GM12865 (cell line): ENCODE measurements at regions not wholly inside any gene's neighbourhood (a gene's known extent, or its start where the extent isn't known, plus 50 kb on each side); places are given as distances from the start of the nearest gene placed in this dataset.
A peak's percentile ranks its signal among the peaks of the same experiment; 100 is the strongest.
"Not testable (repeated sequence)": the region's sequence is repeated elsewhere in the genome, so short reads cannot be mapped to it uniquely, and the experiment has no call there.

Experiments
- DNase-seq: peaks from one replicate; pipeline ENCODE4 v3.0.0; 2010; ENCODE audit warnings: low read depth
- H3K4me3 ChIP-seq: 2 replicates; pipeline ENCODE4 v1.5.1; 2011; ENCODE audit warnings: mild to moderate bottlenecking, low read depth, low read length, control low read depth
- CTCF ChIP-seq: IDR thresholded peaks from 2 replicates; pipeline ENCODE4 v1.5.1; 2011; ENCODE audit warnings: low read length, control low read depth, low read depth, inconsistent platforms; ENCODE audit not compliant: insufficient read depth; ENCODE audit errors: missing control alignments

DNA sequence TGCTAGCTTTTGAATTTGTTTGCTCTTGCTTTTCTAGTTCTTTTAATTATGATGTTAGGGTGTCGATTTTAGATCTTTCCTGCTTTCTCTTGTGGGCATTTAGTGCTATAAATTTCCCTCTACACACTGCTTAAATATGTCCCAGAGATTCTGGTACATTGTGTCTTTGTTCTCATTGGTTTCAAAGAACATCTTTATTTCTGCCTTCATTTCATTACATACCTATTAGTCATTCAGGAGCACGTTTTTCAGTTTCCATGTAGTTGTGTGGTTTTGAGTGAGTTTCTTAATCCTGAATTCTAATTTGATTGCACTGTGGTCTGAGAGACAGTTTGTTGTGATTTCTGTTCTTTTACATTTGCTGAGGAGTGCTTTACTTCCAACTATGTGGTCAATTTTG lies 51.2 kb upstream of the MB21D2 start:
- not testable (repeated sequence) for H3K4me3 ChIP-seq, DNase-seq

DNA sequence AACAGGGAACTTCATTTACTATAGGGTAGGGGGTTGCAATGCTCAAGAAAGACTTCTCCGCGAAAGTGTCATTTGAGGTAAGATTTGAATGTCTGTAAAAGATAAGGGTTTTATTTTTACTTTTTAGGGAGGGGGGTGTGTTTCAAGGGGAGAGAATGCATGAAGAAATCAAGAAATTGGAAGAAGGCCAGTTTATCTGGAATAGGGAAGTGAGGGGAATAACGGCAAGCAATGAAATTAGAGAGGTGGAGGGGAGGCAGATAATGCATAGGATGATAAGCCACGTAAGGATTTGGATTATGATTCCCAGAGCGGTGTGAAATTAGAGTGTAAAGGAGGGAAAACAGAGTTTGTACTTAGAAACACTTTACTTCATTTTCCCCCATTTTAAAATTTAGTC lies 63.0 kb upstream of the MB21D2 start:
- H3K4me3 ChIP-seq: no peak overlapping the region
- no peak for DNase-seq
- TF ChIP-seq CTCF: no peak

GRCh38 chr3:192986379-192986778 lies 68.7 kb upstream of the MB21D2 start:
- TF ChIP-seq CTCF: no peak
- DNase-seq: no peak
- no peak overlapping the region for H3K4me3 ChIP-seq

DNA sequence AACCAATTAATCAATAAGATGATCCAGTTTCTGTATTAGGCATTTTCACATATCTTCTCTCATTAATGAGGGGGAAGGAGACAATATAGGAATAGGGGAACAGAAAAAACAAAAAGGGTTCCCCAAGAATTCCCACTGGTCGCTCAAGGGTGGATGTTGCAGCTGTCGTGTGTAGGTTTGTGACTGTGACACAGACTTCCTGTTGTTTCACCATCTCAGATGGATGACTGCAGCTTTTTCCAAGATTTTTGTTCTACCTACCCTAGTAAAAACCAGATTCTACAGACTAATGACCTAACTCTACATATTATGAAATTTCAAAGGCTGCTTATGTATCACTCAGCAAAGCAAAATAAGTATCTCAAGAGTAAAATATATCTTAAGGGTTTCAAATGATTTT lies 73.7 kb upstream of the MB21D2 start:
- H3K4me3 ChIP-seq: no peak overlapping the region
- no peak for DNase-seq
- no peak for TF ChIP-seq CTCF

DNA sequence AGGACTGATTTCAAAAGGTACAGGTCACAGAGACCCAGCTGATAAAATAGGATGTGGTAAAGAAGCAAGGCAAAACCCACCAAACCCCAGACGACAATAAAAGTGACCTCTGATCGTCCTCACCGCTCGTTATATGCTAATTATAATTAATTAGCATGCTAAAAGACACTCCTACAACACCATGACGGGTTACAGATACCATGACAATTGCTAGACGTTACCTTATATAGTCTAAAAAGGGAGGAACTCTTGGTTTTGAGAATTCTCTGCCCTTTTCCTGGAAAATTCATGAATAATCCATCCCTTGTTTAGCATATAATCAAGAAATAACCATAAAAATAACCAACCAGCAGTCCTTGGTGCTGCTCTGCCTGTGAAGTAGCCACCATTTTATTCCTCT lies 74.7 kb upstream of the MB21D2 start:
- no peak overlapping the region for H3K4me3 ChIP-seq
- TF ChIP-seq CTCF: no peak
- no peak for DNase-seq

DNA sequence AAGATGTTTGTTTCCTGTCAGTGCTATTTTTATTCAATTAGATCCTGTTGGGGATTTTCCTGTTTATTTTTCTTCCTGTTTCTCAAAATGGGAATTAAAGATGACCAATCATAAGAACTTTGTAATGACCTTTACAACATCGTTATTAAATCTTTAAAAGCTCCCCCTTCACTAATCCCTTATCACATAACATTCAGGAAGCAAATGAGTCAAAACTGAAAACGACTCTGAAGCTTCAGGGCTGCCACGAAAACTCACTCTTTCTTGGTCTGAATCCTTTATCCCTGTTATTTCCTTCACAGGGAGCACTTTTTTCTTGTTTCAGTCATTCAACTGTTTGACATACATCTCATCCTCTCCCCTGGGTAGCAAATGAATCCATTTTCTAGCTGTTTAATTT lies 75.8 kb upstream of the MB21D2 start:
- peak; percentile 14 for DNase-seq
- no peak overlapping the region for H3K4me3 ChIP-seq
- TF ChIP-seq CTCF: no peak

DNA sequence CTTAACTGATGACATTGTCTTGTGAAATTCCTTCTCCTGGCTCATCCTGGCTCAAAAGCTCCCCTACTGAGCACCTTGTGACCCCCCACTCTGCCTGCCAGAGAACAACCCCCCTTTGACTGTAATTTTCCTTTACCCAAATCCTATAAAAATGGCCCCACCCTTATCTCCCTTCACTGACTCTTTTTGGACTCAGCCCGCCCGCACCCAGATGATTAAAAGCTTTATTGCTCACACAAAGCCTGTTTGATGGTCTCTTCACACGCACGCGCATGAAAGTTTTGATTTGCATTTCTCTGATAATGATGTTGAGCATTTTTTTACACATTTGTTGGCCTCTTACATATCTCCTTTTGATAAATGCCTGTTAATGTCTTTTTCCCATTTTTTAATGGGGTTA lies 83.5 kb upstream of the MB21D2 start:
- DNase-seq, H3K4me3 ChIP-seq: not testable (repeated sequence)

DNA sequence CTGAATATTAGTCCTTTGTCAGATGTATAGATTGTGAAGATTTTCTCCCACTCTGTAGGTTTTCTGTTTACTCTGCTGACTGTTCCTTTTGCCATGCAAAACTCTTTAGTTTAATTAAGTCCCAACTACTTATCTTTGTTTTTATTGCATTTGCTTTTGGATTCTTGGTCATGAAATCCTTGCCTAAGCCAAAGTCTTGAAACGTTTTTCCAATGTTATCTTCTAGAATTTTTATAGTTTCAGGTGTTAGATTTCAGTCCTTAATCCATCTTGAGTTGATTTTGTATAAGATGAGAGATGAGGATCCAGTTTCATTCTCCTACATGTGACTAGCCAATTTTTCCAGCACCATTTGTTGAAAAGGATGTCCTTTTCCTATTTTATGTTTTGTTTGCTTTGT lies 86.0 kb upstream of the MB21D2 start:
- H3K4me3 ChIP-seq, DNase-seq: not testable (repeated sequence)

DNA sequence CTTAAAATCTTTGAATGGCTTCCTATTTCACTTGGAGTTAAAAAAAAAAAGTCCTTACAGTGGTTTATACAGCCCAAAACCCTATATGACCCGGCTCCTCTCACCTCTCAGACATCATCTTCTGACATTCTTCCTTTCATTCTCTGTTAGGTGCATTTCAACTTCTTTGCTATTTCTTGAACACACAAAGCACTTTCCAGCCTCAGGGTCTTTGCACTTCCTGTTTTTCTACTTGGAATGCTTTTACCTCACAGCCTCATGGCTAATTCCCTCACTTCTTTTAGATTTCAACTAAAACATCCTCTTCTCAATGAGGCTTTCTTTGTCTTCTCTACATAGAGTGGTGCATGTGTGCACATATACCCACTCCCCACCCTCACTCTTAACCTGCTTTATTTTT lies 91.0 kb upstream of the MB21D2 start:
- no peak overlapping the region for H3K4me3 ChIP-seq
- TF ChIP-seq CTCF: no peak
- no peak for DNase-seq
